ENCODE measurements at regions not wholly inside any gene's neighbourhood (a gene's known extent, or its start where the extent isn't known, plus 50 kb on each side); places are given as distances from the start of the nearest gene placed in this dataset.

DNA sequence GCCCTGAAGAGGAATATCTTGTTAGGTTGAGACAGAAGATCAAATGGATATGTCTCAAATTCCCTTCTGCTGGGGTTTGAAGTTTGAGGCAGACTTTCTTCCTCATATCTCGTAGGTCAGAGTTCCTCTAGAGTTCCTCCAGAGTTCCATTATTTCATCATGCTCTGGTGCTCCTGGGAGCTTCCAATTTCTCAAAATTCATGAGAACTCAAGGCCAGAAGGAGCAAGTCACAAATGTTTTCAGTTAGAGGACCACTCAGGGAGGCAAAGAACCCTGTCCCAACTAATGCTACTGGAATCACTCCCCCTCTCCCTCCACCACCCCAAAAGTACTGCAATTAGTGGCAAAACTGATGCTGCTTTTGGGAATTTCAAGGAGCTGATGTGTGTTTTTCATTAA lies 115.7 kb upstream of the RBMS1 start:
- intact Hi-C loops (cut with micrococcal nuclease; ENCODE audit: unreplicated experiment) = no loop called here
- ChIA-PET CTCF (no interaction called here), POLR2A (no interaction called here)
- Histone ChIP-seq H3K4me1 (no peaks in the 10 kb centered on the region), H3K36me3 (ENCODE audit: control insufficient read depth, insufficient read depth, low read length) (no peaks in the 10 kb centered on the region), H3K27me3 (replicated peaks; ENCODE audit: control insufficient read depth, insufficient read depth, low read length) (no peaks in the 10 kb centered on the region), H3K4me3 (ENCODE audit: low read depth, low read length) (no peak overlapping the region), H3K9me3 (no peaks in the 10 kb centered on the region)
- Mint-ChIP-seq H3K27ac (ENCODE audit: unreplicated experiment) (no peak overlapping the region), H3K4me3 (ENCODE audit: unreplicated experiment) (no peak overlapping the region), H3K36me3 (ENCODE audit: insufficient read depth, unreplicated experiment) (no peaks in the 10 kb centered on the region), H3K4me1 (ENCODE audit: low read depth, unreplicated experiment) (peaks cover 8% of the 10 kb centered on the region), H3K27me3 (ENCODE audit: insufficient read depth, unreplicated experiment) (no peaks in the 10 kb centered on the region), H3K9me3 (ENCODE audit: unreplicated experiment) (peaks cover 2% of the 10 kb centered on the region)
- no peak for DNase-seq
- BruUV-seq (replicated peaks) = no TSS peak
- TF ChIP-seq, protein P1, sequence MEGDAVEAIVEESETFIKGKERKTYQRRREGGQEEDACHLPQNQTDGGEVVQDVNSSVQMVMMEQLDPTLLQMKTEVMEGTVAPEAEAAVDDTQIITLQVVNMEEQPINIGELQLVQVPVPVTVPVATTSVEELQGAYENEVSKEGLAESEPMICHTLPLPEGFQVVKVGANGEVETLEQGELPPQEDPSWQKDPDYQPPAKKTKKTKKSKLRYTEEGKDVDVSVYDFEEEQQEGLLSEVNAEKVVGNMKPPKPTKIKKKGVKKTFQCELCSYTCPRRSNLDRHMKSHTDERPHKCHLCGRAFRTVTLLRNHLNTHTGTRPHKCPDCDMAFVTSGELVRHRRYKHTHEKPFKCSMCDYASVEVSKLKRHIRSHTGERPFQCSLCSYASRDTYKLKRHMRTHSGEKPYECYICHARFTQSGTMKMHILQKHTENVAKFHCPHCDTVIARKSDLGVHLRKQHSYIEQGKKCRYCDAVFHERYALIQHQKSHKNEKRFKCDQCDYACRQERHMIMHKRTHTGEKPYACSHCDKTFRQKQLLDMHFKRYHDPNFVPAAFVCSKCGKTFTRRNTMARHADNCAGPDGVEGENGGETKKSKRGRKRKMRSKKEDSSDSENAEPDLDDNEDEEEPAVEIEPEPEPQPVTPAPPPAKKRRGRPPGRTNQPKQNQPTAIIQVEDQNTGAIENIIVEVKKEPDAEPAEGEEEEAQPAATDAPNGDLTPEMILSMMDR (IDR thresholded peaks at IDR 0.05; ENCODE audit: insufficient read depth in 1 of 2, low read depth in 1 of 2, low read length in 1 of 2, severe bottlenecking in 1 of 2, unreplicated experiment in 1 of 2) = no peak

DNA sequence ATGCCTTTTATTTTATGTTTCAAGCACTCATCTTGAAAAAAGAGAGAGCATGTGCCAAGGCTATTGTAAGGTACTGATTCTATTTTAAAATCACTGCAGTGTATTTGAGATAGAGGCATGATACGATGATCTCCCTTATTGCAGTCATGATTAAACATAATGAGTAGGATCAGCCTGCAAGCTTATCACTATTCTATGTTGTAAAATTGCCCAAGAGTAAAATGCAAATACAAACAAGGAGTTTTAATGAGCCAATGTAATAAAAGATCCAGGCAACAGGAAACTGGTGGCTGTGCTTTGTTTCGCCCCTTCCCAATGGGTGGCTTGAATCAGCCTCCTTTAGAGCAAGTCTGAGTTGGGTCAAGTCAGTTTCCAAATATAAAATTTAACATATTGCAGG lies 116.4 kb upstream of the RBMS1 start:
- H3K36me3 ChIP-seq (ENCODE audit: control insufficient read depth, insufficient read depth, low read length) = no peaks in the 10 kb centered on the region
- no peaks in the 10 kb centered on the region for H3K9me3 ChIP-seq
- TF ChIP-seq, protein P1 (IDR thresholded peaks at IDR 0.05; ENCODE audit: insufficient read depth in 1 of 2, low read depth in 1 of 2, low read length in 1 of 2, severe bottlenecking in 1 of 2, unreplicated experiment in 1 of 2) = no peak
- Mint-ChIP-seq H3K27ac (ENCODE audit: unreplicated experiment) (no peak overlapping the region), H3K4me3 (ENCODE audit: unreplicated experiment) (no peak overlapping the region), H3K9me3 (ENCODE audit: unreplicated experiment) (peaks cover 9% of the 10 kb centered on the region), H3K4me1 (ENCODE audit: low read depth, unreplicated experiment) (peaks cover 8% of the 10 kb centered on the region), H3K27me3 (ENCODE audit: insufficient read depth, unreplicated experiment) (no peaks in the 10 kb centered on the region), H3K36me3 (ENCODE audit: insufficient read depth, unreplicated experiment) (no peaks in the 10 kb centered on the region)
- DNase-seq = no peak
- intact Hi-C loops (cut with micrococcal nuclease; ENCODE audit: unreplicated experiment) = no loop called here
- ChIA-PET CTCF (no interaction called here), POLR2A (no interaction called here)
- no TSS peak for BruUV-seq (replicated peaks)
- H3K4me1 ChIP-seq = no peaks in the 10 kb centered on the region
- no peaks in the 10 kb centered on the region for H3K27me3 ChIP-seq (replicated peaks; ENCODE audit: control insufficient read depth, insufficient read depth, low read length)
- H3K4me3 ChIP-seq (ENCODE audit: low read depth, low read length) = no peak overlapping the region

DNA sequence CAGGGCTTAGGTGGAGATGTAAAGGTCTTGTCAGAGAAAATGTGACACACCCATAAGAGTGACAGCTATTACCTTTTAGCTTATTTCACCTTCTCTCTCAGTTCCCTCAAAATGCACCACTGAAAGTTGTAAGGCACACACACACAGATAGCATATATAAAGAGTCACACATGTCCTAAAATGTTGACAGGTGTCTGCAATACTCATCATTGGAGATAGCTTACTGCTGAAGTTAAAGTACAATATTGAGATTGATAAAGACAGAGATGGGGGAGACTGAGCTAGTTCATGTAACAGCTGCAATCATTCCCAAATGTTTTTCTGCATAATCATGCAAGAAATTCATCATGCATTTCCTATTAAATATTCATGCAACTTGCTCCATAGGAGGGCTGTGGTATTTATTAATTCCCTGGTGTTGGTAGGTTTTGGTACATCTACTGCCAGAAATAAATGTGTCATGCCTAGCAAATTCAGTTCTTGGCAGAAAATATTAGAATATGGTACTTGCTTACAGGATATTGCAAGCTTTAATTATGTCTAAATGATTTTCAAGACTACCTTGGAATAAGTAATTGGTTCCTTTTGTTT lies 118.8 kb upstream of the RBMS1 start:
- Histone ChIP-seq H3K4me1 (no peaks in the 10 kb centered on the region), H3K27me3 (replicated peaks; ENCODE audit: control insufficient read depth, insufficient read depth, low read length) (no peaks in the 10 kb centered on the region), H3K36me3 (ENCODE audit: control insufficient read depth, insufficient read depth, low read length) (no peaks in the 10 kb centered on the region), H3K9me3 (no peaks in the 10 kb centered on the region), H3K4me3 (ENCODE audit: low read depth, low read length) (no peak overlapping the region)
- CTCF ChIA-PET = no interaction called here
- TF ChIP-seq, protein P1 (IDR thresholded peaks at IDR 0.05; ENCODE audit: insufficient read depth in 1 of 2, low read depth in 1 of 2, low read length in 1 of 2, severe bottlenecking in 1 of 2, unreplicated experiment in 1 of 2) = no peak
- intact Hi-C loops (cut with micrococcal nuclease; ENCODE audit: unreplicated experiment) = no loop called here
- POLR2A ChIA-PET = no interaction called here
- Mint-ChIP-seq H3K9me3 (ENCODE audit: unreplicated experiment) (peaks cover 23% of the 10 kb centered on the region), H3K27ac (ENCODE audit: unreplicated experiment) (no peak overlapping the region), H3K36me3 (ENCODE audit: insufficient read depth, unreplicated experiment) (no peaks in the 10 kb centered on the region), H3K27me3 (ENCODE audit: insufficient read depth, unreplicated experiment) (no peaks in the 10 kb centered on the region), H3K4me3 (ENCODE audit: unreplicated experiment) (no peak overlapping the region), H3K4me1 (ENCODE audit: low read depth, unreplicated experiment) (peaks cover 8% of the 10 kb centered on the region)
- no peak for DNase-seq
- BruUV-seq (replicated peaks) = no TSS peak
